ENCODE measurements at regions not wholly inside any gene's neighbourhood (a gene's known extent, or its start where the extent isn't known, plus 50 kb on each side); places are given as distances from the start of the nearest gene placed in this dataset.

DNA sequence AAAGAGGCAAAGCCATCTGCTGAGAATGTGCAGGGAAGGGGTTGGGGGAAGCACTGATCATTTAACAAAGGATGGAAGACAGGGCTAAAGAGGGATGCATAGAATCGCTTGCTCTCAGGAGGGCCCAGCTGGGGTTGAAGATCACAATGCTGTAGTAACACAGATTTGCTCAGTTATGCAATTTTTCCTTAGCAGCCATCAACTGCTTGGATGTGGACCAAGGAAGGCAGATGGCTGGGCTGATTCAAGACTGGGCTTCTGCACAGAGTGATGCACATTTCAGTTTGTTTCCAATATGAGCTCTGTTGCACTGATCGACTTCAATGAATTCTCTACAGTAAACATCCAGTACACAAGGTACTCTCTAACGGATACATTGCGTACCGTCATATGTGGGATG lies 127.8 kb upstream of the TBL1X start:
- TF ChIP-seq POLR2A (IDR thresholded peaks at IDR 0.05) = no peak
- TF ChIP-seq, protein P1, sequence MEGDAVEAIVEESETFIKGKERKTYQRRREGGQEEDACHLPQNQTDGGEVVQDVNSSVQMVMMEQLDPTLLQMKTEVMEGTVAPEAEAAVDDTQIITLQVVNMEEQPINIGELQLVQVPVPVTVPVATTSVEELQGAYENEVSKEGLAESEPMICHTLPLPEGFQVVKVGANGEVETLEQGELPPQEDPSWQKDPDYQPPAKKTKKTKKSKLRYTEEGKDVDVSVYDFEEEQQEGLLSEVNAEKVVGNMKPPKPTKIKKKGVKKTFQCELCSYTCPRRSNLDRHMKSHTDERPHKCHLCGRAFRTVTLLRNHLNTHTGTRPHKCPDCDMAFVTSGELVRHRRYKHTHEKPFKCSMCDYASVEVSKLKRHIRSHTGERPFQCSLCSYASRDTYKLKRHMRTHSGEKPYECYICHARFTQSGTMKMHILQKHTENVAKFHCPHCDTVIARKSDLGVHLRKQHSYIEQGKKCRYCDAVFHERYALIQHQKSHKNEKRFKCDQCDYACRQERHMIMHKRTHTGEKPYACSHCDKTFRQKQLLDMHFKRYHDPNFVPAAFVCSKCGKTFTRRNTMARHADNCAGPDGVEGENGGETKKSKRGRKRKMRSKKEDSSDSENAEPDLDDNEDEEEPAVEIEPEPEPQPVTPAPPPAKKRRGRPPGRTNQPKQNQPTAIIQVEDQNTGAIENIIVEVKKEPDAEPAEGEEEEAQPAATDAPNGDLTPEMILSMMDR (IDR thresholded peaks at IDR 0.05) = no peak

Data from adrenal gland (tissue), 5 donors.